ENCODE measurements at regions not wholly inside any gene's neighbourhood (a gene's known extent, or its start where the extent isn't known, plus 50 kb on each side); places are given as distances from the start of the nearest gene placed in this dataset.

DNA sequence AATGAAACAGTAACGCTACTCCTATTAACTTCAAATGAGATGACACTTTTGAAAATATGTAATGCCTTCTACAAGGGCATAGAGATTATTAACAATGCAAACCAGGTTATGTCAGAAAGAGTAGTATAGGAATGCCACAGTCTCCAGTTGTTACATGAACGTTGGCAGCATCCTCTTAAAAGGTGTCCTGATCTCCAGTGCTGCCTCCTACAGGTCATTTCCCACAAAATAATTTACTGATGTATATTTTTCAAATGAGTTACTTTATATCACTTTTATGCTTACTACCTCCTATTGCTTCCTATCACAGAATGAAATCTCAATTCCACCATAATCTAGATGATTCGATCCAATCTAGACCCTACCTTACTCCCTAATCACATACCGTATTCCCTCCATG lies 195.2 kb upstream of the EPHA5 start:
- DNase-seq (ENCODE audit: low spot score in 2 of 2) = no peak
- H3K4me1 ChIP-seq = no peaks in the 10 kb centered on the region
- H3K27ac ChIP-seq = no peak overlapping the region
- H3K36me3 ChIP-seq = no peaks in the 10 kb centered on the region
- intact Hi-C loops (cut with DNase I; ENCODE audit: low total_unique reads) = no loop called here
- no peaks in the 10 kb centered on the region for H3K27me3 ChIP-seq
- H3K4me3 ChIP-seq = no peak overlapping the region
- H3K9me3 ChIP-seq = no peaks in the 10 kb centered on the region
- TF ChIP-seq POLR2AphosphoS5 (IDR thresholded peaks at IDR 0.05) (no peak), POLR2A (IDR thresholded peaks at IDR 0.05) (no peak)

DNA sequence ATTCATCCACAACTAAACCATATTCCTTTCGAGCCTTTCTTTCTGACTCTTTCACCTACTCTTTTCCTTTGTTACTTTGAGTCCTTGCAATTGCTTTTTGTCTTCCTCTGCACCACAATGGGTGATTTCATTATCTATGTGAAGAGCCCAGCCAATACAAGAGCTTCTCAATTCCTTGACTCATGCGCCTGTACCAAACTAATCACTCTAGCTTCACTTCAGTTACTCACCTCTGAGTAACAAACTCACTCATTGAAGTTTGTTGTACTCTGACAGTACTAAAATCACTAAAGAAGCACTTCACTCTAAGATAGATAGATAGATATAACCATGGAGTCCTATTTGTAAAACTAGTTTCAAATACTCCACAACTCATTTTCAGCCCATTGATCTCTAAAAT lies 191.7 kb upstream of the EPHA5 start:
- intact Hi-C loops (cut with DNase I; ENCODE audit: low total_unique reads) = no loop called here
- no peaks in the 10 kb centered on the region for H3K36me3 ChIP-seq
- H3K27ac ChIP-seq = no peak overlapping the region
- DNase-seq (ENCODE audit: low spot score in 2 of 2) = no peak
- no peak for TF ChIP-seq POLR2AphosphoS5 (IDR thresholded peaks at IDR 0.05)
- no peak for TF ChIP-seq POLR2A (IDR thresholded peaks at IDR 0.05)
- TF ChIP-seq, protein P1, sequence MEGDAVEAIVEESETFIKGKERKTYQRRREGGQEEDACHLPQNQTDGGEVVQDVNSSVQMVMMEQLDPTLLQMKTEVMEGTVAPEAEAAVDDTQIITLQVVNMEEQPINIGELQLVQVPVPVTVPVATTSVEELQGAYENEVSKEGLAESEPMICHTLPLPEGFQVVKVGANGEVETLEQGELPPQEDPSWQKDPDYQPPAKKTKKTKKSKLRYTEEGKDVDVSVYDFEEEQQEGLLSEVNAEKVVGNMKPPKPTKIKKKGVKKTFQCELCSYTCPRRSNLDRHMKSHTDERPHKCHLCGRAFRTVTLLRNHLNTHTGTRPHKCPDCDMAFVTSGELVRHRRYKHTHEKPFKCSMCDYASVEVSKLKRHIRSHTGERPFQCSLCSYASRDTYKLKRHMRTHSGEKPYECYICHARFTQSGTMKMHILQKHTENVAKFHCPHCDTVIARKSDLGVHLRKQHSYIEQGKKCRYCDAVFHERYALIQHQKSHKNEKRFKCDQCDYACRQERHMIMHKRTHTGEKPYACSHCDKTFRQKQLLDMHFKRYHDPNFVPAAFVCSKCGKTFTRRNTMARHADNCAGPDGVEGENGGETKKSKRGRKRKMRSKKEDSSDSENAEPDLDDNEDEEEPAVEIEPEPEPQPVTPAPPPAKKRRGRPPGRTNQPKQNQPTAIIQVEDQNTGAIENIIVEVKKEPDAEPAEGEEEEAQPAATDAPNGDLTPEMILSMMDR (IDR thresholded peaks at IDR 0.05) = no peak
- H3K4me1 ChIP-seq = no peaks in the 10 kb centered on the region
- no peaks in the 10 kb centered on the region for H3K27me3 ChIP-seq
- H3K4me3 ChIP-seq = no peak overlapping the region
- no peaks in the 10 kb centered on the region for H3K9me3 ChIP-seq

- Histone ChIP-seq H3K4me3 (no peak overlapping the region), H3K36me3 (no peaks in the 10 kb centered on the region), H3K27ac (no peak overlapping the region), H3K9me3 (no peaks in the 10 kb centered on the region), H3K27me3 (no peaks in the 10 kb centered on the region), H3K4me1 (no peaks in the 10 kb centered on the region)
- DNase-seq (ENCODE audit: low spot score in 2 of 2) = no peak
- TF ChIP-seq POLR2AphosphoS5 (IDR thresholded peaks at IDR 0.05) (no peak), POLR2A (IDR thresholded peaks at IDR 0.05) (no peak)
- TF ChIP-seq, protein P1 (IDR thresholded peaks at IDR 0.05) = no peak
- intact Hi-C loops (cut with DNase I; ENCODE audit: low total_unique reads) = no loop called here
Observed at GRCh38 chr4:65845199-65845773, 175.0 kb upstream of the EPHA5 start.

GRCh38 chr4:65839164-65839931 lies 169.1 kb upstream of the EPHA5 start:
- no peak for DNase-seq (ENCODE audit: low spot score in 2 of 2)
- Histone ChIP-seq H3K27ac (no peak overlapping the region), H3K27me3 (no peaks in the 10 kb centered on the region), H3K4me1 (no peaks in the 10 kb centered on the region), H3K4me3 (no peak overlapping the region), H3K36me3 (no peaks in the 10 kb centered on the region), H3K9me3 (no peaks in the 10 kb centered on the region)
- TF ChIP-seq POLR2A (IDR thresholded peaks at IDR 0.05) (no peak), POLR2AphosphoS5 (IDR thresholded peaks at IDR 0.05) (no peak)
- TF ChIP-seq, protein P1 (IDR thresholded peaks at IDR 0.05) = no peak
- intact Hi-C loops (cut with DNase I; ENCODE audit: low total_unique reads) = loop anchor here (10.0 kb wide), 1 partner anchor 145 kb away; no protein-coding TSS in a partner anchor

GRCh38 chr4:65834707-65835106 lies 164.4 kb upstream of the EPHA5 start:
- no peaks in the 10 kb centered on the region for H3K27me3 ChIP-seq
- TF ChIP-seq POLR2A (IDR thresholded peaks at IDR 0.05) (no peak), POLR2AphosphoS5 (IDR thresholded peaks at IDR 0.05) (no peak)
- TF ChIP-seq, protein P1 (IDR thresholded peaks at IDR 0.05) = no peak
- no peak overlapping the region for H3K27ac ChIP-seq
- no peaks in the 10 kb centered on the region for H3K9me3 ChIP-seq
- no peaks in the 10 kb centered on the region for H3K36me3 ChIP-seq
- intact Hi-C loops (cut with DNase I; ENCODE audit: low total_unique reads) = loop anchor here (10.0 kb wide), 1 partner anchor 140 kb away; no protein-coding TSS in a partner anchor
- H3K4me1 ChIP-seq = no peaks in the 10 kb centered on the region
- no peak overlapping the region for H3K4me3 ChIP-seq
- no peak for DNase-seq (ENCODE audit: low spot score in 2 of 2)

All from breast epithelium (tissue), 4 donors.